ENCODE measurements at regions not wholly inside any gene's neighbourhood (a gene's known extent, or its start where the extent isn't known, plus 50 kb on each side); places are given as distances from the start of the nearest gene placed in this dataset.

DNA sequence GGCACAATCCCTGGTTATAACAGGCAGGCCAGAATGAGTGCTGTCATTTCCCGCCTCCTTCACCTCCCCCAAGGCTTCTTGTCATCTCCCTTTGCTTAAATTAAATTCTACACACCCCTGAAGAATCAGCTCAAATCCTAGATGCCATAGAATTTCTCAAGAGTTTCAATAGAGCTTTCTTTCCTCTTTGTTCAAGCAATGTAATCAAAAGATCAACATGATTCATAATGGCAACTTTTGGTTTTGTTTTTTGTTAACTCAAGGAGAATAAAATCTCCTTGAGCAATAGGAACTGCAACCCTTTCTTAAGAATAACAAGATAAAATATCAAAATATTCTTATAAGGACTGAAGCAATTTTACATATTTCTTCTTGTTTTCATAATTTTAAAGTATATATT lies 180.8 kb upstream of the CDK1 start:
- Histone ChIP-seq H3K4me3 (ENCODE audit: low read depth, low read length, poor library complexity, severe bottlenecking) (no peak overlapping the region), H3K27me3 (ENCODE audit: insufficient read depth, low read length) (no peaks in the 10 kb centered on the region), H3K4me1 (ENCODE audit: insufficient read depth, low read length, severe bottlenecking) (no peaks in the 10 kb centered on the region), H3K9ac (ENCODE audit: low read length) (no peak overlapping the region), H3F3A (ENCODE audit: insufficient read depth, low read length) (no peaks in the 10 kb centered on the region), H2AFZ (ENCODE audit: low read length) (no peak overlapping the region), H3K4me2 (ENCODE audit: low read length) (no peak overlapping the region), H3K9me3 (ENCODE audit: low read length) (no peaks in the 10 kb centered on the region), H4K20me1 (ENCODE audit: insufficient read depth, low read length) (no peaks in the 10 kb centered on the region), H3K9me2 (ENCODE audit: low read depth, low read length) (no peaks in the 10 kb centered on the region), H3K27ac (ENCODE audit: low read depth, low read length, poor library complexity, severe bottlenecking) (no peak overlapping the region), H3K36me3 (ENCODE audit: insufficient read depth, low read length) (no peaks in the 10 kb centered on the region), H3K79me2 (ENCODE audit: insufficient read depth, low read length) (no peaks in the 10 kb centered on the region)
- TF ChIP-seq, protein P1, sequence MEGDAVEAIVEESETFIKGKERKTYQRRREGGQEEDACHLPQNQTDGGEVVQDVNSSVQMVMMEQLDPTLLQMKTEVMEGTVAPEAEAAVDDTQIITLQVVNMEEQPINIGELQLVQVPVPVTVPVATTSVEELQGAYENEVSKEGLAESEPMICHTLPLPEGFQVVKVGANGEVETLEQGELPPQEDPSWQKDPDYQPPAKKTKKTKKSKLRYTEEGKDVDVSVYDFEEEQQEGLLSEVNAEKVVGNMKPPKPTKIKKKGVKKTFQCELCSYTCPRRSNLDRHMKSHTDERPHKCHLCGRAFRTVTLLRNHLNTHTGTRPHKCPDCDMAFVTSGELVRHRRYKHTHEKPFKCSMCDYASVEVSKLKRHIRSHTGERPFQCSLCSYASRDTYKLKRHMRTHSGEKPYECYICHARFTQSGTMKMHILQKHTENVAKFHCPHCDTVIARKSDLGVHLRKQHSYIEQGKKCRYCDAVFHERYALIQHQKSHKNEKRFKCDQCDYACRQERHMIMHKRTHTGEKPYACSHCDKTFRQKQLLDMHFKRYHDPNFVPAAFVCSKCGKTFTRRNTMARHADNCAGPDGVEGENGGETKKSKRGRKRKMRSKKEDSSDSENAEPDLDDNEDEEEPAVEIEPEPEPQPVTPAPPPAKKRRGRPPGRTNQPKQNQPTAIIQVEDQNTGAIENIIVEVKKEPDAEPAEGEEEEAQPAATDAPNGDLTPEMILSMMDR (IDR thresholded peaks at IDR 0.05; ENCODE audit: low read length), result no peak
- no peak for TF ChIP-seq EZH2 (IDR thresholded peaks at IDR 0.05; ENCODE audit: borderline replicate concordance, low read length)

DNA sequence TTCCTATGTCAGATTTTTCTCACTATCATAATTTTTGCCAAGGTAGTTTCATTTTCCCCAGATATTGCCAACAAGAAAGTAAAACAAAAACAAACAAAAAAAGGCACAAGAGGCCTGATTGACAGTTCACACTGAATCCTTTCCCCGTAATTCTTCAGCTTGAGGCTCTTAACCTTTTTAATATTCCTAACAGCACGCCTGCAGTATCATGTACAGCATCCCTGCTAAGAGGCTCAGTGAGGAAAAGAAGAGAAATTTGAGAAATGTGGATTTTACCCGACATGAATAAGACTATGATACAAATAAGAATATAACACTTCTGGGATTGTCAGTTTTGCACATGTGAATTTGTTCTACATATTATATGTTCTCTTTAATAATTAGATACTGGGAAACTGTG lies 182.4 kb upstream of the CDK1 start:
- H2AFZ ChIP-seq (ENCODE audit: low read length), result no peak overlapping the region
- no peaks in the 10 kb centered on the region for H4K20me1 ChIP-seq (ENCODE audit: insufficient read depth, low read length)
- H3K27me3 ChIP-seq (ENCODE audit: insufficient read depth, low read length), result no peaks in the 10 kb centered on the region
- no peaks in the 10 kb centered on the region for H3K79me2 ChIP-seq (ENCODE audit: insufficient read depth, low read length)
- H3K4me1 ChIP-seq (ENCODE audit: insufficient read depth, low read length, severe bottlenecking), result no peaks in the 10 kb centered on the region
- H3K9me2 ChIP-seq (ENCODE audit: low read depth, low read length), result no peaks in the 10 kb centered on the region
- no peak overlapping the region for H3K27ac ChIP-seq (ENCODE audit: low read depth, low read length, poor library complexity, severe bottlenecking)
- no peaks in the 10 kb centered on the region for H3K9me3 ChIP-seq (ENCODE audit: low read length)
- H3K4me2 ChIP-seq (ENCODE audit: low read length), result no peak overlapping the region
- H3K36me3 ChIP-seq (ENCODE audit: insufficient read depth, low read length), result no peaks in the 10 kb centered on the region
- no peak overlapping the region for H3K4me3 ChIP-seq (ENCODE audit: low read depth, low read length, poor library complexity, severe bottlenecking)
- no peaks in the 10 kb centered on the region for H3F3A ChIP-seq (ENCODE audit: insufficient read depth, low read length)
- no peak overlapping the region for H3K9ac ChIP-seq (ENCODE audit: low read length)
- no peak for TF ChIP-seq EZH2 (IDR thresholded peaks at IDR 0.05; ENCODE audit: borderline replicate concordance, low read length)
- TF ChIP-seq, protein P1 (IDR thresholded peaks at IDR 0.05; ENCODE audit: low read length), result no peak

DNA sequence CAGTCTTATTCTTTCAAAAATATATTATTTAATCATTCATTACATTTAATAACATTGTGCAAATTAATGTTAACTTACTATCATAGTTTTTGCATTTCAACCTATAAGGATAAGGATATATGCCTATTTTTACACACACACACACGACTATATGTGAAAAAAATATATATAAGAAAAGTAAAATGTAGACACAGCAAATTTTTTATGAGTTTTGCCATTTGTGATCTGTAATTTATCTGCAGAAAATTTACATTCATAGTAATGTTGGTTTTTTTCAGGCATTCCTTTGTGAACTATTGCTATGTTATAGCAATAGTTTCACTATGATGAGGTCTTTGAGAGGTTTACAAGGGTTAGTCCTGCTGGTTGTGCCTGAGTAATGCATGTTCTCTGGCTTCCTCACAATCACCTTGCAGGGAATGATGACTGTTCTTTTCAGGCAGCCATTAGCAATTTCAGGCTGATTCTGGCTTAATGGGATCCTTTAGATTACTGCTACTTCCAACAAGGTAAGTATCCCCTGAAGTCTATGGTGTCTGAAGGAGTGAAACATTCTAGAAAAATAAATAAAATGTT lies 183.7 kb upstream of the CDK1 start:
- H3K9me3 ChIP-seq (ENCODE audit: low read length), result no peaks in the 10 kb centered on the region
- no peaks in the 10 kb centered on the region for H4K20me1 ChIP-seq (ENCODE audit: insufficient read depth, low read length)
- H3K4me2 ChIP-seq (ENCODE audit: low read length), result no peak overlapping the region
- no peak overlapping the region for H3K27ac ChIP-seq (ENCODE audit: low read depth, low read length, poor library complexity, severe bottlenecking)
- no peaks in the 10 kb centered on the region for H3K4me1 ChIP-seq (ENCODE audit: insufficient read depth, low read length, severe bottlenecking)
- no peaks in the 10 kb centered on the region for H3K9me2 ChIP-seq (ENCODE audit: low read depth, low read length)
- no peak overlapping the region for H3K9ac ChIP-seq (ENCODE audit: low read length)
- no peak overlapping the region for H2AFZ ChIP-seq (ENCODE audit: low read length)
- H3K79me2 ChIP-seq (ENCODE audit: insufficient read depth, low read length), result no peaks in the 10 kb centered on the region
- H3K36me3 ChIP-seq (ENCODE audit: insufficient read depth, low read length), result no peaks in the 10 kb centered on the region
- H3K4me3 ChIP-seq (ENCODE audit: low read depth, low read length, poor library complexity, severe bottlenecking), result no peak overlapping the region
- no peaks in the 10 kb centered on the region for H3F3A ChIP-seq (ENCODE audit: insufficient read depth, low read length)
- no peak for TF ChIP-seq EZH2 (IDR thresholded peaks at IDR 0.05; ENCODE audit: borderline replicate concordance, low read length)
- TF ChIP-seq, protein P1 (IDR thresholded peaks at IDR 0.05; ENCODE audit: low read length), result no peak
- no peaks in the 10 kb centered on the region for H3K27me3 ChIP-seq (ENCODE audit: insufficient read depth, low read length)
